ENCODE measurements at regions not wholly inside any gene's neighbourhood (a gene's known extent, or its start where the extent isn't known, plus 50 kb on each side); places are given as distances from the start of the nearest gene placed in this dataset.

GRCh38 chr3:106229495-106230278, 360.9 kb upstream of the CBLB start:
- no peak for DNase-seq

DNA sequence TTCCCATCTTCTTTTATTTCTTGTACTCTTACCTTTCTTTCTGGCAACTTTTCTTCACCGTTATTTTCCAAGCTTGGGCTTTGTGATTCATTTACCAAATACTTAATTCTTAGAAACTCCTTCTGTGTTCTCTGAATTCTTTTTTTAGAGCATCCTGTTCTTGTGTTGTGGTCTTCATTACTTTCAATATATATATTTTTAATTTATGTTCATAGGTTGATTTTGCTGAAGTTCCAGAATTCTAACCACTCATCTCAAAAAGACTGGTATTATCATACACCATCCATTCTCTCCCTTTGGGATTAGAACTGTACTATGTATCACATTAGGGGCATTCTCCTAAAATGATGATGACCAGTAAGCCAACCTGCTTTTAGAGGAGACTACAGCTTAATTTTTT, 362.3 kb upstream of the CBLB start:
- no peak for DNase-seq

GRCh38 chr3:106232956-106233355, 364.1 kb upstream of the CBLB start:
- DNase-seq, result no peak

- no peak for DNase-seq
Observed at GRCh38 chr3:106239195-106239697, 370.4 kb upstream of the CBLB start.

- DNase-seq, result no peak
Observed at GRCh38 chr3:106241593-106241992, 372.8 kb upstream of the CBLB start.

GRCh38 chr3:106242781-106243180, 374.0 kb upstream of the CBLB start:
- no peak for DNase-seq

- DNase-seq, result no peak
Observed at GRCh38 chr3:106245400-106245799, 376.6 kb upstream of the CBLB start.

GRCh38 chr3:106247902-106248684, 379.3 kb upstream of the CBLB start:
- no peak for DNase-seq

GRCh38 chr3:106249159-106249558, 380.3 kb upstream of the CBLB start:
- DNase-seq, result no peak

- no peak for DNase-seq
Observed at GRCh38 chr3:106249981-106250380, 381.2 kb upstream of the CBLB start.

GRCh38 chr3:106251160-106251892, 382.5 kb upstream of the CBLB start:
- no peak for DNase-seq

DNA sequence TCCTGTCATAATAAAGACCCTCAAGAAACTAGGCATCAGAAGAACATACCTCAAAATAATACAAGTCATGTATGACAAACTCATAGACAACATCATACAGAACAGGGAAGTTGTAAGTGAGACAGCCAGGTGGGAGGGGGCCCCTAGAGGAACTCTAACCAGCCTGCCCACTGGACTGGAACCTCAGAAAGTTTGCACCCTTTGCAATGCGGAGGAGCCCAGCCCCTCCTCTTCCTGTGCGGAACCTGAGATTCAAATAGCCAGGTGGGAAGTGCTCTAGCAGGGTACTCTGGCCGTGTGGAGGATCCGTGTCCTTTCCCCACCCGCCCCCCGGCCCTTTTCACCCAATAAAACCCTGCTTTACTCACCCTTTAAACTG, 387.0 kb upstream of the CBLB start:
- no peak for DNase-seq

GRCh38 chr3:106256249-106256957, 387.6 kb upstream of the CBLB start:
- no peak for DNase-seq

DNA sequence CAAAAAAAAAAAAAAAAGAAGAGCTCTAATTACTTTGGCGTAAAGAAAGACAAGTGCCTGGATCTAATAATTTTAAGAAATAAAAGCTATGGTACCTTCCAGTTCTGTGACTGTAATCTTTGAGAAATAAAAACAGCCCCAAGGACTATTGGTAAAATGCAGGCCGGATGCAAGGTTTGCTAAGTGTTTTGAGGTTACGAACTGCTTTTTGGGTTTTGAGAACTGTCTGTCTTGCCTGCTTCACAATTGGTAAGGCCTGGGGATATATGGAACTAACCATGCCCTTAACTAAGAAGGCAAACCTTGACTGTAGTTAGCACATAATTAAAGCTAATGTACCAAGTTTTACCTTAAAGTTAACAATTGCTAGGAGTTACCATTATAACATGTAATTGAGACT, 388.4 kb upstream of the CBLB start:
- no peak for DNase-seq

GRCh38 chr3:106261396-106261795, 392.6 kb upstream of the CBLB start:
- DNase-seq, result no peak

- no peak for DNase-seq
Observed at GRCh38 chr3:106261915-106262683, 393.3 kb upstream of the CBLB start.

DNA sequence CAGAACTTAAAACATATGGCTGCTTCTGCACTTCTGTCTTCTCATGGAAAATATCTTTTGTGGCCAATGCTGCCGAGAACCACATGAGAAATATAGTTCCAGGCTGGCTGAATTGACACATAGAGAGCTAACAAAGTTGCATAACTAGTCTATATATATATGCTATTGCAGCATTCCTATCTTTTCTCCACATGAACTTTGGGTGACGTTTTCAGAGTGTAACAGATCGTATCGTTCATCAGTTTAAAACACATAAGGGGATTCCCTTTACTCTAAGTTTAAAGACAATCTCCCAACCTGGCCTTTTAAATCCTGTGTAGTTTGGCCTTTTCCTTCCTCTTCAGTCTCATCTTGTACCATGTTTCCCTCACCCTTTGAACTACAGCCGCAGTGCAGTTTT, 394.2 kb upstream of the CBLB start:
- no peak for DNase-seq

GRCh38 chr3:106263546-106263945, 394.7 kb upstream of the CBLB start:
- no peak for DNase-seq

- no peak for DNase-seq
Observed at GRCh38 chr3:106265704-106266103, 396.9 kb upstream of the CBLB start.

- DNase-seq, result no peak
Observed at GRCh38 chr3:106268696-106269095, 399.9 kb upstream of the CBLB start.

GRCh38 chr3:106272302-106272701, 403.5 kb upstream of the CBLB start:
- no peak for DNase-seq

DNA sequence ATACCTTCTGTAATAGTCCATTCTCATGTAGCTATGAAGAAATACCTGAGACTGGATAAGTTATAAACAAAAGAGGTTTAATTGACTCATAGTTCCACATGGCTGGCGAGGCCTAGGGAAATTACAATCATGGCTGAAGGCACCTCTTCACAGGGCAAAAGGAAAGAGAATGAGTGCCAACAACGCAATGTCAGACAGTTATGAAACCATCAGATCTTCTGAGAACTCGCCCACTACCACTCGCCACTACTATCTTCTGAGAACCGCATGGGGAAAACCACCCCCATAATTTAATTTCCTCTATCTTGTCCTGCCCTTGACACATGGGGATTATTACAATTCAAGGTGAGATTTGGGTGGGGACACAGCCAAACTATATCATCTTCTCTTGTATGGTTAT, 406.8 kb upstream of the CBLB start:
- DNase-seq, result no peak
